NCI-H524 (cell line): ENCODE measurements at regions not wholly inside any gene's neighbourhood (a gene's known extent, or its start where the extent isn't known, plus 50 kb on each side); places are given as distances from the start of the nearest gene placed in this dataset.
"Not testable (repeated sequence)": the region's sequence is repeated elsewhere in the genome, so short reads cannot be mapped to it uniquely, and the experiment has no call there.

Experiments used
- DNase-seq, 2 experiments: peaks; one replicate each; lab custom pipeline; 2025; lab: John Stamatoyannopoulos, UW

DNA sequence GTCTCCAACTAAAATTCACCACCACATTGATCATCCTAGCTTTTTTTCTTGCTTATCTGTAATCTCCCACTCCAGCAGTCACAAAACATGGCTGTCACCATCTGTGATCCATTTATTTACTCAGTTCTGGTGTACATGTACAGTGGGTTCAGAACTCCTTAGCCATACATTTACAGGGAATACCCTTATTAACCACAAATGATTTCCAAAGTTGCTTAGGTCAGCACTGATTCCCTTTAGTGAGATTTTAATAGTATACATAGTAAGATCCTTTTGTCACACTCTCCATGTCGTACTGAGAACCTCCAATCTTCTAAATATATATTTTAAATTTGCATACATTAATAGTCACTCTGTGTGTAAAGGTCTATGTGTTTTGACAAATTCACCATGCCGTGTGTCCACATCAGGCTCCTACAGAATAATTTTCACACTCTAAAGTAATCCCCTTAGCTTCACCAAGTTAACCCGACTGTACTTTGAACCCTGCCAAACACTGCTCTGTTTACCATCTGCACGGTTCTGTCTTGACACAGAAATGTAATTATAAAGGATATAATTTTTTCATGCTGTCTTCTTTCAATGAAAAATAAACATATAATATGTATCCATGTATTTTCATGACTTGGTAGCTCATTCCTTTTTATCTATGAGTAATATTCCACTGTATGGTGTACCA, 473.6 kb upstream of the ZP4 start:
- DNase-seq: no peak

GRCh38 chr1:238360474-238360873, 469.8 kb upstream of the ZP4 start:
- DNase-seq: no peak

DNA sequence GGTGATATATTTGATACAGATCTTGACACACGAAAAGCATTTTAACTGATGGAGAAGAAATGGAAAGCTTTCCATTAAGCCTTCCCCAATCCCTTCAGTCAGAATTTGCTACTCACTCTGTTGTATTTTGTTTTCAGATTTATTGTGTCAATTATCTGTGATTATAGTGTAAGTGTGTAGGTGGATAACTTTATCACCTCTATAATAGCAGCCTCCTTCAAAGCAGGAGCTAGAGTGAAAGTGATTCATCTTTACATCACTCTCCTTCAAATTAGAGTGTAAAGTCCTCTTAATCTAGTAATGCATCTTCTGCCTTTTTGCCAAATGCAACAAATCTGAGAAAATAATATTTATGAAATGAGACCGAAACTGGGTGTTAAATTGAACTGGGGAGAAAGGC, 459.7 kb upstream of the ZP4 start:
- no peak for DNase-seq

DNA sequence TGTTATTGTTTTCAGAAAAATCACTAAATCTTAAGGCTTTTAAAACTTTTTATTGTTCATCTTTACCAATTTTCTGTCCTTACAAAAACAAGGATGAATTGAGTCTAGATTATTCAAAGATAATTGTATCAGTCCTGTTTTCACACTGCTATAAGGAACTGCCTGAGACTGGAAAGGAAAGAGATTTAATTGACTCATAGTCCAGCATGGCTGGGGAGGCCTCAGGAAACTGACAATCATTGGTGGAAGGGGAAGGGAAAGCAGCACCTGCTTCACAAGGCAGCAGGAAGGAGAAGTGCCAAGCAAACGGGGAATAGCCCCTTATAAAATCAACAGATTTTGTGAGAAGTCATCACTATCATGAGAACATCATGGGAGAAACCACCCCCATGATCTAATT, 455.6 kb upstream of the ZP4 start:
- no peak for DNase-seq

- no peak for DNase-seq
Measured at GRCh38 chr1:238345837-238346236, 455.1 kb upstream of the ZP4 start.

DNA sequence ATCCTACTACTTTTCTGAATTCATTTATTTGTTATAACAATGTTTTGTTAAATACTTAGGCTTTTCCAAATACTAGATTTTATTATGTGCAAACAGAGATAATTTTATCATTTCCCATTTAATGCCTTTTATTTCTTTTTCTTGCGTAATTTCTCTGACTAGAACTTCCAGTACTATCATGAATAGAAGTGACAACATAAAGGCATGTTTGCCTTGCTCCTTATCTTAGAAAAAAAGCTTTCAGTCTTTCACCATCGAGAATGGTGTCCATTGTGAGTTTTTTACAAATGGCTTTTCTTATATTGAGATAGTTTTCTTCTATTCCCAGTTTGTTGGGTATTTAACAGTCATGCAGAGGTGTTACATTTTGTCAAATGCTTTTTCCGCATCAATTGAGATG, 453.1 kb upstream of the ZP4 start:
- no peak for DNase-seq

DNA sequence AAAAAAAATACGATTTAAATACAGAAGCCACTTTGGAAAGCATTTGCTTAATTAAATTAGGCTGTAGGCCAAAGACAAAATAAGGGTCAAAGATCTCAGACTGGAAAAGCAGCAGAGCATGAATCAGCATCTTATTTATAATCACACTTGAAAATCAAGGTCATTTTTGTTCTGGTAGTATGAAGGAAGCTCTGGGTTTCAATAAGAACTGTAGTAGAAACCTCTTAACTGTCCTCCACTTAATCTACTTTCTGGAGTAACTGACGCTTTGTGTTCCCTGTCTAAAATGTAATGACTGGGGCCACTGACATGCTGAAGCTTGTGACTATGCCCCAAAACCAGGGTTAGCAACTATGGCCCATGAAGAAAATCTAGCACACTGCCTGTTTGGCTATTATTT, 450.7 kb upstream of the ZP4 start:
- no peak for DNase-seq

DNA sequence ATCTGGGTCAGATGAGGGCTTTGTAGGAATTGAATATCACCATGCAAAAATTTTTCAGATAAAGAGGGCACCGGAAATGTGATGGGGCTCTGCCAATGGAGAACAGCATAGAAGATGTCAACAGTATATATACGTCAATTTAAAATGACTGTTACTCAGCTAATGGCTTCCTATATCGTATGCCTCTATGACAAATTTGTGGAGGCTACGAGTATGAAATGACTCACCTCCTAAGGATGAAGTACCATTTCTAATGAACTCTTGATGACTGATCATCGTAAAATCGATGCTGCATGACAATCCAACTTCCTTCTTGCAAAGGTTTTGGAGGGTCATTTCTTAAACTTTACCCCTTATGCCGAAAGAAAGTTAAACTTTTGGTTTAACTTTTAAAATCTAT, 450.3 kb upstream of the ZP4 start:
- no peak for DNase-seq

DNA sequence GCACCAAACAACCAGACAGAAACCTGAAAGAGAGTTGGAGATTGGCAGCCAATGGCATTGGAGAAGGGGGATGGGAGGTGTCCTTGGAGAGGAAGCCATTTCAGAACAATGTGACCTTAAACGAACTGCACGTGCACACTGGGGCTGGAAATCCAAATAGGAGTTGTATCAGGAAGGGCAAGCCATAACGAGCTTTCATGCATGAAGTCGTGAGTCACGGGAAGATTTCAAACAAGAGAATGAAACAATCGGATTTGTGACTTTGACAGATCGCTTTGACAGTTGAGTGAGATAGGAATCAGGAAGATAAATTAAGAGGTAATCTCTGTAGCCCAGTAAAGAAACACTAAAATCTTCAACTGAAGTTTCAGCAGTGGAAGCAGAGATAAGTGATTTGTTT, 445.8 kb upstream of the ZP4 start:
- DNase-seq: no peak

- no peak for DNase-seq
Measured at GRCh38 chr1:238334170-238334569, 443.4 kb upstream of the ZP4 start.

DNA sequence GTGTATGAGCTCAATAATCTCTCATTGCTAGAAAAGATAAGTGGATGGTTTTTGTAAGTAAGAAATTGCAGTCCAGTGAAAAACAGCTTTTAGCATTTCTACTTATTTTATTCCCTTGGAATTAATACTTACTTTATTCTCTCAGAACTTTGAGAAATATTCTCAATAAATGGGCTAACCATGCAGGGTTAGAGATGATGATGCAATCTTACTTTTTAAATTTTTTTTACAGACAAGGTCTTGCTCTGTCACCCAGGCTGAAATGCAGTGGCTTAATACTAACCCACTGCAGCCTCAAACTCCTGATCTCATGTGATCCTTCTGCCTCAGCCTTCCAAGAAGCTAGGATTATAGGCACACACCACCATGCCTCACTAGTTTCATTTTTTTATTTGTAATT, 440.8 kb upstream of the ZP4 start:
- no peak for DNase-seq

DNA sequence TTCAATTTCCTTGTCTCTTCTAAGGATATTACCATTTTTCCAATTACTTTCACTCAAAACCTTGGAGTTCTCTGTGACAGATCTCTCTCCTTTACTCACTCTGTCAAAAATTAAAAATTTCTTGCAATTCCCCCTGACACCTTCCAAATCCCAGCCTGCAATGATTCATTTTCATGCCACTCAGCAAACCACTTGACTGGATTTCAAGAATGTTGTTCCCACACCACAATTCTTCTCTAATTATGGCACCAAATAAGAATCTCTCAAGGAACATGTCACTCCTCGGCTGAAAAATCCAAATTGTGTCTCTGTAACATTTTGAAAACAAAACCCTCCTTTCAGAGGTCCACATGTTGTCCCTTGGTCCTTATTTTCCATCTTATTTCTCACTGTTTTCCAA, 438.9 kb upstream of the ZP4 start:
- no peak for DNase-seq

DNA sequence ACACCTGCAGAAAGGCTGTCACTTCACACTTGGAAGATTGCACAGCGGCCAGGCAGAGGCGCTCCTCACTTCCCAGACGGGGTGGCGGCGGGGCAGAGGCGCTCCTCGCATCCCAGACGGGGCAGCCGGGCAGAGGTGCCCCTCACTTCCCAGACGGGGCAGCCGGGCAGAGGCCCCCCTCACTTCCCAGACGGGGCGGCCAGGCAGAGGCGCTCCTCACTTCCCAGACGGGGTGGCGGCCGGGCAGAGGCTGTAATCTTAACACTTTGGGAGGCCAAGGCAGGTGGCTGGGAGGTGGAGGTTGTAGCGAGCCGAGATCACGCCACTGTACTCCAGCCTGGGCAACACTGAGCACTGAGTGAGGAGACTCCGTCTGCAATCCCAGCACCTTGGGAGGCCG, 436.3 kb upstream of the ZP4 start:
- DNase-seq: not testable (repeated sequence)

DNA sequence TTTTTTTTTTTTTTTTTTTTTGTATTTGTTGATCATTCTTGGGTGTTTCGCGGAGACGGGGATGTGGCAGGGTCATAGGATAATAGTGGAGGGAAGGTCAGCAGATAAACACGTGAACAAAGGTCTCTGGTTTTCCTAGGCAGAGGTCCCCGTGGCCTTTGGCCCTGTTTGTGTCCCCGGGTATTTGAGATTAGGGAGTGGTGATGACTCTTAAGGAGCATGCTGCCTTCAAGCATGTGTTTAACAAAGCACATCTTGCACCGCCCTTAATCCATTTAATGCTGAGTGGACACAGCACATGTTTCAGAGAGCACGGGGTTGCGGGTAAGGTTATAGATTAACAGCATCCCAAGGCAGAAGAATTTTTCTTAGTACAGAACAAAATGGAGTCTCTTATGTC, 435.8 kb upstream of the ZP4 start:
- not testable (repeated sequence) for DNase-seq

GRCh38 chr1:238324211-238324864, 433.6 kb upstream of the ZP4 start:
- DNase-seq: no peak

GRCh38 chr1:238323490-238323889, 432.8 kb upstream of the ZP4 start:
- DNase-seq: no peak

DNA sequence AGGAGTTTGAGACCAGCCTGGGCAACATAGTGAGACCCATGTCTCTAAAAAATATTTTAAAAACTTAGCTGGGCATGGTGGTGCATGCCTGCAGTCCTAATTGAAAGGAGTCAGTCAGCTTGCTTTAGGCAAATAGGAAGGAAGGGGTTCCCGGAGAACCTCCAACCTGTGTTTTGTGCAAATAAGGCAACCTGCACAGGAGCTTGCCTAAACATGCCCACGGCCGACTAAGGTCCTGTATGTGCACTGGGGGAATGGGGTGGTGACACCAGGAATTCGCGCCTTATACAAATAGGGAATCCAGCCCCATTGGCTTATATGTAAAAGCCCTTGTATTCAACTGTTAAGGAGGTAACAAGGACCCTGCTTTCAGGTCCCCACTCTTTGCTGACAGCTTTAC, 429.2 kb upstream of the ZP4 start:
- DNase-seq: no peak

DNA sequence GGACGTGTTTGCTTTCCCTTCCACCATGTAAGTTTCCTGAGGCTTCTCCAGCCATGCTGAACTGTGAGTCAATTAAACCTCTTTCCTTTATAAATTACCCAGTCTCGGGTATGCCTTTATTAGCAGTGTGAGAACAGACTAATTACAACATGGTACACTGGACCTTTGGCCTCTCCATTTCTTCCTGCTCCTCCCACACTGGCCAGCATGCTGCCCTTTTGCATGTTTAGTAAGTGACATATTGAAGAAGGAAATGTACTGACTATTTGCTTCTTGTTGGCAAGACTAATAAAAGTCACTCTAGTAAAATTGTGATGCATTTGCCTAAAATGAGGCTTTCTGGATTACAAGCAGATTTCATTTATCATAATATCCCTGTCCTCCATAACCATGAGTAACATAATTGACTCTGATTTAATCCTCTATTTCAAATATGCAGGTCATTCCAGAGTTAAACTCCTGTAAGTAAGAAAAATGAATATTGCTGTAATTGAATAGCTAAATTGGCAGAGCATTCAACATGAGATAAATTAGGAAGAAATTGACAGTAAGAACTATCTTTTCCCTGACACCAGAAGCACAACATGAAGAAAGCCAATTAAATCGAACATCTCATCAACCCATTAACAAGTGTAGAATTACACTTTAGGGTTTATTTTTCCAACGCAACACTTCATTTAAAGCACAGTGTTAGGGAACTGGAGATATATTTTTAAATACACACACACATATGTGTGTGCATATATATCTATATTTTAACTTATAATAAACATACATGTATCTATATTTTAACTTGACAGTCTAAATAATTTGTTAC, 427.8 kb upstream of the ZP4 start:
- no peak for DNase-seq

DNA sequence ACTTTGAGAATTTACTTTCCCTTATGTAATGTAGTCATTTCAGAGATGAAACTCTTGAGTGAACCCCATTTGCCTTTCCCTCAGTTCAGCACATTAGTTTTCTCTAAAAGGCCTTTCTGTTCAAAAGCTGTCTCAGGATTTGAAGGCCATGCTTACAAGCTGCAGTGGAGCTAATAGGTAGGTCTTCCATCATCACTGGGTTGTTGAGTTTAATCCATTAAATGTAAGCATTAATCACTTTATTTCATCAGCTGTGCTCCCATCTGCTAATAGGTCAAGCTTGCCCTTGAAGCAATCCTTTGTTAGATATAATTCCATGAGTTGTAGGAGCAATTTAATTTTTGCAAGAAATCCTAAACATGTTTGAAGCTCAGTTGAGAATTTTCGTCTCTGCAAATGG, 422.2 kb upstream of the ZP4 start:
- DNase-seq: no peak

GRCh38 chr1:238306411-238306810, 415.7 kb upstream of the ZP4 start:
- no peak for DNase-seq

DNA sequence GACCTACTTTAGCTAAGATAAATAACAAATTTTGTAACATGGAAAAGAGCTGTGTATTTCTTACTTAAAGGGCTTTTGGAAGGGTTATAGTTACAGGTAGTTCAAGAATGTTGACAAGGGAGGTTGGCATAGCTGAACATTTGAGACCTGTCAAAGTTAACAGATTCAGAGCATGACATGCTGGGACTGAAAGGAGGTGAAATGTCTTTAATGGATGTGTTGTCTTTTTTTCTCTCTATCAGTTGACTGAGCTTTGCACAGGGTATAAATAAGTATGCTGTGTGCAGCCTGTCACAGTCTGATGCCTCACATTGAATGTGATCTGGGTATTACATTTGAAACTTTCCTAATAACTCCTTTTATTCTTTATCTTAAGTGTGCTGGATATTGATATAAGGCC, 411.9 kb upstream of the ZP4 start:
- DNase-seq: no peak

GRCh38 chr1:238296371-238296770, 405.6 kb upstream of the ZP4 start:
- no peak for DNase-seq

DNA sequence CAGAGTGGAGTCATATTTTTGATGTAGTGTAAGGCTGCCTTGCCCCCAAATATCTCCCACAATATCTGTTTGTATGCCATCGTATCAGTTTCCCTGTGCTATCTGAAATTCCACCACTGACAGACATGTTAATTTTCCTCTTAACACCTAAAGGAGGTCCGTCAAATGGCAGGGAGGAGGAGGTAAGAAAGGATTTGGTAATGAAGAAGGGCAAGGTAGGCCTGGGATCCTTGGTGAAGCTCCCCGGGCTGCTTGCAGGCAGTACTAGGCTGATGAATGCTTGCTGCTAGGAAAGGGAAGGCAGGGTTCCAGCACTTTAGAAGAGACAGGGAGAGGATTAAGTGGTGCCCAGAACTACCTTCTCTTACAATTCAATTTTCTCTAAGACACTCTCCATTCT, 402.4 kb upstream of the ZP4 start:
- no peak for DNase-seq
